HG03175 (cell line): ENCODE measurements at regions not wholly inside any gene's neighbourhood (a gene's known extent, or its start where the extent isn't known, plus 50 kb on each side); places are given as distances from the start of the nearest gene placed in this dataset.
A peak's percentile ranks its signal among the peaks of the same experiment; 100 is the strongest.

Experiments used
- ATAC-seq: cut with Tn5 transposase; IDR thresholded peaks from one replicate; pipeline ENCODE4 v1.9.1; 2021; ENCODE audit warnings: mild to moderate bottlenecking, moderate library complexity; ENCODE audit not compliant: unreplicated experiment

- no peak for ATAC-seq
Observed at GRCh38 chr6:143621876-143622605, 55.7 kb upstream of the PHACTR2 start.

- no peak for ATAC-seq
Observed at GRCh38 chr6:143621159-143621873, 56.4 kb upstream of the PHACTR2 start.

GRCh38 chr6:143620447-143620846, 57.3 kb upstream of the PHACTR2 start:
- ATAC-seq: no peak

- no peak for ATAC-seq
Observed at GRCh38 chr6:143619824-143620401, 57.9 kb upstream of the PHACTR2 start.

GRCh38 chr6:143616741-143617140, 61.0 kb upstream of the PHACTR2 start:
- no peak for ATAC-seq

GRCh38 chr6:143615785-143616184, 62.0 kb upstream of the PHACTR2 start:
- peak; percentile 56 for ATAC-seq

- no peak for ATAC-seq
Observed at GRCh38 chr6:143614235-143614634, 63.5 kb upstream of the PHACTR2 start.

- ATAC-seq: no peak
Observed at GRCh38 chr6:143613749-143614148, 64.0 kb upstream of the PHACTR2 start.

- ATAC-seq: no peak
Observed at GRCh38 chr6:143612186-143612585, 65.6 kb upstream of the PHACTR2 start.

GRCh38 chr6:143611580-143611979, 66.2 kb upstream of the PHACTR2 start:
- ATAC-seq: no peak

GRCh38 chr6:143609972-143610371, 67.8 kb upstream of the PHACTR2 start:
- no peak for ATAC-seq

GRCh38 chr6:143609501-143609900, 68.3 kb upstream of the PHACTR2 start:
- ATAC-seq: no peak

- no peak for ATAC-seq
Observed at GRCh38 chr6:143608906-143609305, 68.9 kb upstream of the PHACTR2 start.

- no peak for ATAC-seq
Observed at GRCh38 chr6:143607974-143608373, 69.8 kb upstream of the PHACTR2 start.

GRCh38 chr6:143607168-143607567, 70.6 kb upstream of the PHACTR2 start:
- ATAC-seq: no peak

- no peak for ATAC-seq
Observed at GRCh38 chr6:143605906-143606521, 71.8 kb upstream of the PHACTR2 start.

- no peak for ATAC-seq
Observed at GRCh38 chr6:143603455-143603854, 74.3 kb upstream of the PHACTR2 start.

GRCh38 chr6:143601504-143601903, 76.3 kb upstream of the PHACTR2 start:
- ATAC-seq: no peak

GRCh38 chr6:143600821-143601220, 76.9 kb upstream of the PHACTR2 start:
- no peak for ATAC-seq

- ATAC-seq: no peak
Observed at GRCh38 chr6:143598466-143599080, 79.2 kb upstream of the PHACTR2 start.

- no peak for ATAC-seq
Observed at GRCh38 chr6:143596866-143597265, 80.9 kb upstream of the PHACTR2 start.
